ENCODE measurements at regions not wholly inside any gene's neighbourhood (a gene's known extent, or its start where the extent isn't known, plus 50 kb on each side); places are given as distances from the start of the nearest gene placed in this dataset.

DNA sequence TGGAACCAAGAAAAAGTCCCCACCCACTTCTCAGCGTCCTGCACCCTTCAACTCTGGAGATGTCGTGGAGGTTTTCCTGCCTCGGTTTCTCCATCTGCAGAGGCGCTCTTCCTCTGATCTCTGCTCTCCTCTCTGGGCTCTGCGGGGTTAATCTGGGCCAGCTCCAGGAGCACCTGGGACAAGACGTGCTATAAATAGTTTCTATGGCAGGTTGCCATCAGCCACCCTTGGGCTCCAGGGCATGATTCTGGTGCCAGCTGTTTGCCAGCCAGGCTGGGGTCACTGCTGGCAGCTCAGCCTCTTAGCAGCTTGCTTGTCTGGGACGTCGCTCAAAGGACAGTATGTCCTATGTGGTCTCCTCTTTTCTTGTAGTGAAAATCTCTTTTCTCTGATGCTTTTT is 137.1 kb downstream of the ACTL8 start:
- TF ChIP-seq, protein P1, sequence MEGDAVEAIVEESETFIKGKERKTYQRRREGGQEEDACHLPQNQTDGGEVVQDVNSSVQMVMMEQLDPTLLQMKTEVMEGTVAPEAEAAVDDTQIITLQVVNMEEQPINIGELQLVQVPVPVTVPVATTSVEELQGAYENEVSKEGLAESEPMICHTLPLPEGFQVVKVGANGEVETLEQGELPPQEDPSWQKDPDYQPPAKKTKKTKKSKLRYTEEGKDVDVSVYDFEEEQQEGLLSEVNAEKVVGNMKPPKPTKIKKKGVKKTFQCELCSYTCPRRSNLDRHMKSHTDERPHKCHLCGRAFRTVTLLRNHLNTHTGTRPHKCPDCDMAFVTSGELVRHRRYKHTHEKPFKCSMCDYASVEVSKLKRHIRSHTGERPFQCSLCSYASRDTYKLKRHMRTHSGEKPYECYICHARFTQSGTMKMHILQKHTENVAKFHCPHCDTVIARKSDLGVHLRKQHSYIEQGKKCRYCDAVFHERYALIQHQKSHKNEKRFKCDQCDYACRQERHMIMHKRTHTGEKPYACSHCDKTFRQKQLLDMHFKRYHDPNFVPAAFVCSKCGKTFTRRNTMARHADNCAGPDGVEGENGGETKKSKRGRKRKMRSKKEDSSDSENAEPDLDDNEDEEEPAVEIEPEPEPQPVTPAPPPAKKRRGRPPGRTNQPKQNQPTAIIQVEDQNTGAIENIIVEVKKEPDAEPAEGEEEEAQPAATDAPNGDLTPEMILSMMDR (IDR thresholded peaks at IDR 0.05), result no peak
- TF ChIP-seq POLR2A (IDR thresholded peaks at IDR 0.05), result no peak
